Keratinocyte (primary cell): ENCODE measurements at regions not wholly inside any gene's neighbourhood (a gene's known extent, or its start where the extent isn't known, plus 50 kb on each side); places are given as distances from the start of the nearest gene placed in this dataset.

Source experiments
- DNase-seq: peaks from one replicate; pipeline ENCODE4 v3.0.0-alpha.2; 2011; ENCODE audit warnings: low read depth, missing footprints, low spot score
- FAIRE-seq: peaks from 2 replicates; lab custom pipeline; 2011; peaks lifted over from hg19 to GRCh38; lab: Jason Lieb, UNC
- H2AFZ ChIP-seq: 2 replicates; pipeline ENCODE4 v1.6.0; 2012; ENCODE audit warnings: low read length, control low read depth, inconsistent platforms; ENCODE audit not compliant: control insufficient read depth
- H3K27ac ChIP-seq: 2 replicates; pipeline ENCODE4 v1.5.1; 2011; ENCODE audit warnings: low read length; ENCODE audit not compliant: control insufficient read depth, insufficient read depth
- H3K27me3 ChIP-seq: 3 replicates; pipeline ENCODE4 v1.6.0; 2011; ENCODE audit warnings: low read length; ENCODE audit not compliant: control insufficient read depth, insufficient read depth; ENCODE audit errors: extremely low read depth
- H3K36me3 ChIP-seq, 2 experiments: 2 replicates in 1 of 2; 3 replicates in 1 of 2; pipeline ENCODE4 v1.5.1; 2011; ENCODE audit warnings: low read length in 2 of 2, mild to moderate bottlenecking in 1 of 2; ENCODE audit not compliant: control insufficient read depth in 2 of 2, insufficient read depth in 2 of 2; ENCODE audit errors: extremely low read depth in 1 of 2
- H3K4me1 ChIP-seq: 3 replicates; pipeline ENCODE4 v1.5.1; 2011; ENCODE audit warnings: low read length; ENCODE audit not compliant: control insufficient read depth, insufficient read depth; ENCODE audit errors: extremely low read depth
- H3K4me2 ChIP-seq: 3 replicates; pipeline ENCODE4 v1.6.0; 2011; ENCODE audit warnings: low read depth, low read length; ENCODE audit not compliant: control insufficient read depth, insufficient read depth; ENCODE audit errors: extremely low read depth
- H3K4me3 ChIP-seq, 3 experiments: fragments of 200-600 bp in 1 of 3; sonication (generic) in 1 of 3; 2 replicates in 2 of 3; 3 replicates in 1 of 3; pipeline ENCODE4 v1.5.1; 2011 to 2016; ENCODE audit warnings: low read length in 3 of 3, mild to moderate bottlenecking in 3 of 3, control low read depth in 2 of 3, inconsistent platforms in 1 of 3, low read depth in 1 of 3, mixed read lengths in 1 of 3, mixed run types in 1 of 3, moderate library complexity in 1 of 3; ENCODE audit not compliant: control insufficient read depth in 2 of 3, insufficient read depth in 2 of 3; ENCODE audit errors: extremely low read depth in 1 of 3
- H3K79me2 ChIP-seq: 2 replicates; pipeline ENCODE4 v1.6.0; 2012; ENCODE audit warnings: low read length; ENCODE audit not compliant: control insufficient read depth, insufficient read depth
- H3K9ac ChIP-seq: 3 replicates; pipeline ENCODE4 v1.6.0; 2011; ENCODE audit warnings: low read length; ENCODE audit not compliant: control insufficient read depth, insufficient read depth; ENCODE audit errors: extremely low read depth
- H3K9me1 ChIP-seq: 3 replicates; pipeline ENCODE4 v1.6.0; 2011; ENCODE audit warnings: low read length; ENCODE audit not compliant: control insufficient read depth, insufficient read depth; ENCODE audit errors: extremely low read depth
- H3K9me3 ChIP-seq: 2 replicates; pipeline ENCODE4 v1.5.1; 2012; ENCODE audit warnings: low read depth, low read length; ENCODE audit not compliant: control insufficient read depth
- H4K20me1 ChIP-seq: 3 replicates; pipeline ENCODE4 v1.6.0; 2011; ENCODE audit warnings: low read length; ENCODE audit not compliant: control insufficient read depth, insufficient read depth; ENCODE audit errors: extremely low read depth
- CTCF ChIP-seq, 3 experiments: IDR thresholded peaks in 1 of 3; conservative IDR thresholded peaks in 1 of 3; optimal IDR thresholded peaks in 1 of 3; 2 replicates in 2 of 3; 3 replicates in 1 of 3; pipeline versions ENCODE3 to v1.5.1; 2011; ENCODE audit warnings: low read length in 3 of 3, mild to moderate bottlenecking in 3 of 3, moderate library complexity in 2 of 3, control low read depth in 1 of 3, inconsistent platforms in 1 of 3; ENCODE audit not compliant: insufficient read depth in 2 of 3; ENCODE audit errors: extremely low read depth in 1 of 3
- EZH2 ChIP-seq: IDR thresholded peaks from one replicate; pipeline ENCODE4 v1.6.1; 2012; ENCODE audit warnings: inconsistent platforms, mild to moderate bottlenecking, low read length, moderate library complexity
- dilution Hi-C: fragments of 300-500 bp; cut with MboI; formaldehyde crosslinking; loops from one replicate; pipeline ENCODE4 v1.7.0; 2020; ENCODE audit warnings: low sequenced_read_pairs; ENCODE audit not compliant: extremely low pct_ligation_motif_present

GRCh38 chr2:8088810-8089209 lies 593.0 kb upstream of the ID2 start:
- Histone ChIP-seq H3K4me3 (no peak overlapping the region), H4K20me1 (no peaks in the 10 kb centered on the region), H3K27me3 (no peaks in the 10 kb centered on the region), H3K9me3 (no peaks in the 10 kb centered on the region), H3K79me2 (no peaks in the 10 kb centered on the region), H3K9me1 (no peaks in the 10 kb centered on the region), H2AFZ (no peak overlapping the region), H3K4me2 (no peak overlapping the region), H3K36me3 (no peaks in the 10 kb centered on the region), H3K9ac (no peak overlapping the region), H3K27ac (no peak overlapping the region), H3K4me1 (peaks cover 38% of the 10 kb centered on the region)
- dilution Hi-C loops: no loop called here
- no peak for DNase-seq
- FAIRE-seq: no peak
- no peak for TF ChIP-seq EZH2
- TF ChIP-seq CTCF (optimal IDR thresholded peaks at IDR 0.05 in 1 of 3, IDR thresholded peaks at IDR 0.05 in 1 of 3, conservative IDR thresholded peaks at IDR 0.05 in 1 of 3; ENCODE audit: extremely low read depth in 1 of 3, insufficient read depth in 2 of 3, low read length in 3 of 3): no peak

GRCh38 chr2:8089596-8089995 lies 592.3 kb upstream of the ID2 start:
- no peak overlapping the region for H3K27ac ChIP-seq
- no peaks in the 10 kb centered on the region for H4K20me1 ChIP-seq
- H3K9me3 ChIP-seq: no peaks in the 10 kb centered on the region
- H3K9ac ChIP-seq: no peak overlapping the region
- no peaks in the 10 kb centered on the region for H3K79me2 ChIP-seq
- DNase-seq (no peak), FAIRE-seq (peak; percentile 90)
- peak overlapping the region; percentile 2 for H3K4me2 ChIP-seq
- H3K4me3 ChIP-seq: no peak overlapping the region
- H3K27me3 ChIP-seq: no peaks in the 10 kb centered on the region
- peaks cover 38% of the 10 kb centered on the region for H3K4me1 ChIP-seq
- no peaks in the 10 kb centered on the region for H3K36me3 ChIP-seq
- no peaks in the 10 kb centered on the region for H3K9me1 ChIP-seq
- dilution Hi-C loops: no loop called here
- H2AFZ ChIP-seq: no peak overlapping the region
- TF ChIP-seq CTCF (optimal IDR thresholded peaks at IDR 0.05 in 1 of 3, IDR thresholded peaks at IDR 0.05 in 1 of 3, conservative IDR thresholded peaks at IDR 0.05 in 1 of 3; ENCODE audit: extremely low read depth in 1 of 3, insufficient read depth in 2 of 3, low read length in 3 of 3) (no peak), EZH2 (no peak)
